ENCODE measurements at regions not wholly inside any gene's neighbourhood (a gene's known extent, or its start where the extent isn't known, plus 50 kb on each side); places are given as distances from the start of the nearest gene placed in this dataset.

DNA sequence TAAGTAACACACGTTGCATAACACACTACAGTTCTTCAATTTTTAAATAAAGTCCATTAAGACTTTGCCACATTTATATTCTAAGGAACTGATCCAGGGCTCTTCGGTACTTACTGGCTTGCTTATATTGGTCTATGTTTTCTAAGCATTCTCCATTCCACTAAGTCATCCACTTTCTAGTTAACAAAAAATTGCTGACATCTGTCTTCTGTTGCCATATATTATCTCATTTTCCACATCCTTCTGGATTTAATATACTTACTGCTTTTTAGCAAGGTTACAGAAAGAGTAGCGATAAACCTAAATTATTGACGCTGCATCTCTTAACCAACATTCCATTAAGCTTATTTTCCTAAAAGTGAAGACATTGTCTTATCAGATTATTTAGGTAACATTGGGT, 238.4 kb upstream of the LRIG3 start:
- TF ChIP-seq ELF4 (CRISPR knock-in tag; IDR thresholded peaks at IDR 0.05; ENCODE audit: borderline replicate concordance): no peak
- TF ChIP-seq KDM5B (CRISPR knock-in tag; IDR thresholded peaks at IDR 0.05; ENCODE audit: borderline replicate concordance): no peak
- TF ChIP-seq ZNF558 (CRISPR knock-in tag; IDR thresholded peaks at IDR 0.05; ENCODE audit: borderline replicate concordance): no peak
- TF ChIP-seq POLR2AphosphoS5 (IDR thresholded peaks at IDR 0.05; ENCODE audit: low read depth, low read length): no peak
- no peak for TF ChIP-seq GABPB1 (CRISPR knock-in tag; IDR thresholded peaks at IDR 0.05)
- TF ChIP-seq ZNF552 (CRISPR knock-in tag; IDR thresholded peaks at IDR 0.05; ENCODE audit: borderline replicate concordance): no peak
- TF ChIP-seq CTCF (CRISPR knock-in tag; IDR thresholded peaks at IDR 0.05): no peak
- no peak for TF ChIP-seq JUNB (CRISPR knock-in tag; IDR thresholded peaks at IDR 0.05; ENCODE audit: borderline replicate concordance)
- TF ChIP-seq ZNF253 (CRISPR knock-in tag; IDR thresholded peaks at IDR 0.05; ENCODE audit: borderline replicate concordance): no peak
- no peak for TF ChIP-seq MLLT10 (CRISPR knock-in tag; IDR thresholded peaks at IDR 0.05)

All from HepG2 (cell line).